GM12874 (cell line): ENCODE measurements at regions not wholly inside any gene's neighbourhood (a gene's known extent, or its start where the extent isn't known, plus 50 kb on each side); places are given as distances from the start of the nearest gene placed in this dataset.

Experiments used
- TF ChIP-seq, protein P1 (sequence below): IDR thresholded peaks from 2 replicates; pipeline ENCODE4 v1.5.1; 2011; ENCODE audit warnings: low read depth, mild to moderate bottlenecking, control low read depth, low read length, moderate library complexity; ENCODE audit not compliant: insufficient read depth

DNA sequence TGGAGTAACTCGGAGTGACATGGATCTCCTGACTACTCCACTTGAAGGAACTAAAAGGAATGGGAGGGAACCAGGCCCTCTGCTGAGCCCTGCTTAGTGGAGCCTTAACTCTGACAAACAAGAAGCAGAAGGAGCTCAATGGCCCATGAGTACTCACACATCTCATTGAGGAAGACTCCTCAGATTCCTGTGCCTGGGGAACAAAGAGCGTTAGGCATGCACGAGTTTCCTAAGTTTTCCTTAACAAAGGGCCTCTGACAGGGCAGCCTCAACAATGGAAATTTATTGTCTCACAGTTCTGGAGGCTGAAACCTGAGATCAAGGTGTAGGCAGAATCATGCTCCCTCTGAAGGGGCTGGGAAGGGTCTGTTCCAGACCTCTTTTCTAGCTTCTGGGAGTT, 185.7 kb upstream of the NTF3 start:
- TF ChIP-seq, protein P1, sequence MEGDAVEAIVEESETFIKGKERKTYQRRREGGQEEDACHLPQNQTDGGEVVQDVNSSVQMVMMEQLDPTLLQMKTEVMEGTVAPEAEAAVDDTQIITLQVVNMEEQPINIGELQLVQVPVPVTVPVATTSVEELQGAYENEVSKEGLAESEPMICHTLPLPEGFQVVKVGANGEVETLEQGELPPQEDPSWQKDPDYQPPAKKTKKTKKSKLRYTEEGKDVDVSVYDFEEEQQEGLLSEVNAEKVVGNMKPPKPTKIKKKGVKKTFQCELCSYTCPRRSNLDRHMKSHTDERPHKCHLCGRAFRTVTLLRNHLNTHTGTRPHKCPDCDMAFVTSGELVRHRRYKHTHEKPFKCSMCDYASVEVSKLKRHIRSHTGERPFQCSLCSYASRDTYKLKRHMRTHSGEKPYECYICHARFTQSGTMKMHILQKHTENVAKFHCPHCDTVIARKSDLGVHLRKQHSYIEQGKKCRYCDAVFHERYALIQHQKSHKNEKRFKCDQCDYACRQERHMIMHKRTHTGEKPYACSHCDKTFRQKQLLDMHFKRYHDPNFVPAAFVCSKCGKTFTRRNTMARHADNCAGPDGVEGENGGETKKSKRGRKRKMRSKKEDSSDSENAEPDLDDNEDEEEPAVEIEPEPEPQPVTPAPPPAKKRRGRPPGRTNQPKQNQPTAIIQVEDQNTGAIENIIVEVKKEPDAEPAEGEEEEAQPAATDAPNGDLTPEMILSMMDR, result no peak

DNA sequence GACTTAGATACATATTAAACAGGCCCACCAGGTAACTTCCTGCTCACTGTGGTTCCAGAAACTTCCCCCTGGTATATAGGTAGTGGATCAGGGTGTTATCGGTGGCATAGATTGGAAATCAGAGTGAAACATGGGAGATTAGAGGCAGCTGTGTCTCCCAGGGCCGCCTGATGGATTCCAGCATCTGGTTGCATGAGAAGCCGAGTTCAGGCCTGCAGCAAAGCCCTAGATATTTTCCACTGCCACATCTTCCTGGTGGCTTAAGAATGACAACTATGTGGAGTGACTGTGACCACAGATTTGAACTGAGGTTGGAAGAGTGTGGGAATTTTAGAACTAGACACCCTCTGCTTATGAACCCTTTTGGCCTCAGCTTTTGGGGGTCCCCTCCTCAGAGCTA, 184.8 kb upstream of the NTF3 start:
- TF ChIP-seq, protein P1, result no peak

DNA sequence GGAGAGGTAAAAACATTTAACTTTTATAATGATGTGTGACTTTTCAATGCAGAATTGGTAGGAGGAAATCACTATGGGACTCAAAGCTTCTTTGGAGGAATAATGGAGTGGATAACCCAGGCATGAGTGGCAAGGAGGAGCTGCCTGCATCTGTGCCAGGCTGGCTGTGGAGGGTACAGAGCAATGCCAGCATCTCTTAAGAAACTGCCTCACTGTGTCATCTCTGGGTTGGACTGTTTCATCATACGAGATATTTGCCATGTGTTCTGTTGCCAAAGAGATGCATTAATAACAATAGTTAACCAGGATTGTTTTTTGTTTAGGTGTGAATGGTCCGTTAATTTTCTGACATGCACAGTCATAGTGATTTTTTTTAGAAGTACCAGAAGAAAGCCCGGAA, 183.7 kb upstream of the NTF3 start:
- TF ChIP-seq, protein P1, result no peak

DNA sequence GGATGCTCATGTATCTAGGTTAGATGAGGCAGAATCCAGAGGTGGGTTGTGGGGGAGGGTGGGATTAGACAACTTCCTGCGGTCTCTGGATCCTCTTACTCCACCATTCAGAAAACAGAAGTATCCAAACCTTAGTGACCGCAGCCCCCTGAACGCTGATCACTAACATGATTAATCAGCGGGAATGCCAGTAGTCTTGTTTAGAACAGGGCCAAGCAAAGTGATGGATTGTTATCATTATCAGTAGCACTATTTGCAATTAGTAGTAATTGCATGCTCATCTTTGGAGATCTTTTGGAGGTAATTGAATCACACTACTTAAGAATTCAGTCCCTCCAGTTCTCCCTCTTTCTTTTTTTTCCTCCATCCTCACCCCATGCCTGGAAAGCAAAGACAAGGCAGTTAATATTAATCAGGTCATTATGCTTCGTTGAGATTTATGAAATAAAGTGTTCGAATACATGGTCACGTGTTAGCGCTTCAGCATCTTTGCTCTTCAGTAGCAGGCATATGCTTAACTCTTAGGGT, 182.8 kb upstream of the NTF3 start:
- TF ChIP-seq, protein P1, result no peak

DNA sequence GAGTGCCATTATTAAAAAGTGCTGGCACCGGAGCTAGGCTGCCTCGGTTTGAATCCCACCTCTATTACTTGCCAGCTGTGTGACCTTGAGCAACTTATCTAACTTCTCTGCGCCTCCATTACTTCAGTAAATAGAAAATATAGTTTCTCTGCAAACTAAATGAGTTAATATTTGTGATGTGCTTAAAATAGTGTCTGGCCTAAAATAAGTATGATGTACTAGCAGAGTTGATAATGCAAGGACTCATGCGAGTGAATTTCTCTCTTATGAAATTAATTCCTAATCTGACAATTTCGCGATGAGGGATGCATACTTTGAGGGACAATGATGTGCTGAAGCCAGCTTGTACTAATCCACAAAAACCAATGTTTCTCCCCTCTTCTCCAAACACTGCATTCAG, 180.8 kb upstream of the NTF3 start:
- TF ChIP-seq, protein P1, result no peak

DNA sequence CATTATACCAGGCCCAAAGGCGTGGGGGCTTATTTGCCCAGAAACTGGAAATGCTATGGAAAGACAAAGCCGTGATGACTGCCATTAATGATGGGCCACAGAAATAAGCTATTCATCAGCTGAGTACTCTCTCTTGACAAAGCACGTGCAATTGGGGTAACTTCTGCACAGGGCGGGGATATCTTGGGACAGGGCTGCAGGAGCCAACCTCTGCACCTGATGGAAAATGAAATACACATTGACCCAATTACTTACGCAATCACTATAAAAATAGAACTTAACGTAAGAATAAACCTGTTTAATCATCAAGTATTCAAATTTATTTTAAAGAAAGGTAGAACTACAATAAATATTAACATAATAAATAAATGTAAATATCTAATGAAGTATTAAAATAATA, 180.1 kb upstream of the NTF3 start:
- TF ChIP-seq, protein P1, result no peak

DNA sequence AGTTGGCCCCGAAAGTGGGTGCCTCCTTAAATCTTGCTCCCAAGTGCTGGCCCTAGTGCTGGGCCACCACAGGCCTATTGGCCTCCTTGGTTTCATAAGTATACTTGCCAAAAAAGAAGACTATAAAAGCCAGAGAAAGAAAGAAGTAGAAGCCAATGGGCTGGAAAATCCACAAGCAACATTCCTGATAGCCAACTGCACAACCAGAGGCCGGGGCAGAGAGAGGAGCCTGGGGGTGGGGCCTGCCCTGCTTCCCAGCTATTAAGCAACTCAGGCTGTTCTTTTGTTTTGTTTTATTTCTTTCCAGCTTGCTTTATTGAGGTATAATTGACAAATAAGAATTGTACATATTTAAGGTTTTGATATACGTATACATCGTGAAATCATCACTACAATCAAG, 177.2 kb upstream of the NTF3 start:
- TF ChIP-seq, protein P1, result no peak
